ENCODE measurements at regions not wholly inside any gene's neighbourhood (a gene's known extent, or its start where the extent isn't known, plus 50 kb on each side); places are given as distances from the start of the nearest gene placed in this dataset.

- TF ChIP-seq ZNF609 (CRISPR knock-in tag; IDR thresholded peaks at IDR 0.05; ENCODE audit: borderline replicate concordance), result no peak
- TF ChIP-seq FOSL1 (tag; conservative IDR thresholded peaks at IDR 0.05), result no peak
- TF ChIP-seq ETV1 (tag; conservative IDR thresholded peaks at IDR 0.05; ENCODE audit: low read depth), result peak; percentile 63
- 0 out of 2 replicates have a peak, but pooled peaks have one; percentile 17 for TF ChIP-seq CXXC5 (CRISPR knock-in tag; IDR thresholded peaks at IDR 0.05)
- TF ChIP-seq JUNB (CRISPR knock-in tag; conservative IDR thresholded peaks at IDR 0.05), result no peak
- no peak for TF ChIP-seq ZBED1 (IDR thresholded peaks at IDR 0.05)
- peak; percentile 47 for TF ChIP-seq GABPA (tag; conservative IDR thresholded peaks at IDR 0.05; ENCODE audit: low read depth)
- TF ChIP-seq ZNF589 (CRISPR knock-in tag; IDR thresholded peaks at IDR 0.05; ENCODE audit: low read depth), result peak; percentile 93
- no peak for TF ChIP-seq TCF15 (CRISPR knock-in tag; IDR thresholded peaks at IDR 0.05)
- no peak for TF ChIP-seq SP2 (IDR thresholded peaks at IDR 0.05; ENCODE audit: extremely low read depth, low read depth, low read length, poor library complexity, severe bottlenecking)
- no peak for TF ChIP-seq ZZZ3 (IDR thresholded peaks at IDR 0.05)
- TF ChIP-seq ATF1 (CRISPR knock-in tag; IDR thresholded peaks at IDR 0.05), result no peak
- TF ChIP-seq ATF1 (tag; IDR thresholded peaks at IDR 0.05), result no peak
- TF ChIP-seq ZNF311 (CRISPR knock-in tag; IDR thresholded peaks at IDR 0.05), result no peak
- TF ChIP-seq HDGF (IDR thresholded peaks at IDR 0.05), result no peak
- no peak for TF ChIP-seq RBM22 (IDR thresholded peaks at IDR 0.05; ENCODE audit: low read depth, low read length, poor library complexity, severe bottlenecking)
- TF ChIP-seq FOXA1 (IDR thresholded peaks at IDR 0.05; ENCODE audit: borderline replicate concordance), result no peak
- TF ChIP-seq ASH1L (IDR thresholded peaks at IDR 0.05; ENCODE audit: borderline replicate concordance, low read depth, partially characterized antibody), result no peak
- TF ChIP-seq U2AF1 (optimal IDR thresholded peaks at IDR 0.05; ENCODE audit: low read depth, low read length), result no peak
- TF ChIP-seq FOXJ2 (tag; IDR thresholded peaks at IDR 0.05), result 0 out of 2 replicates have a peak, but pooled peaks have one; percentile 21
- TF ChIP-seq ATF3 (IDR thresholded peaks at IDR 0.05), result peak; percentile 78
- no peak for TF ChIP-seq ATF3 (CRISPR knock-in tag; conservative IDR thresholded peaks at IDR 0.05)
- TF ChIP-seq NR2C2 (CRISPR knock-in tag; IDR thresholded peaks at IDR 0.05), result no peak
- TF ChIP-seq NR2C2 (tag; IDR thresholded peaks at IDR 0.05), result peak; percentile 31; the same call in 1 of the 2 replicates
Measured at GRCh38 chrX:65601530-65602220, 65.8 kb upstream of the MSN start (continued).
